Neuronal stem cell (in vitro differentiated cells): ENCODE measurements at regions not wholly inside any gene's neighbourhood (a gene's known extent, or its start where the extent isn't known, plus 50 kb on each side); places are given as distances from the start of the nearest gene placed in this dataset.

Source experiments
- DNase-seq: peaks from one replicate; pipeline ENCODE4 v3.0.0-alpha.2; 2013; ENCODE audit warnings: low spot score
- H2AFZ ChIP-seq: one replicate; pipeline ENCODE4 v1.6.1; 2013; ENCODE audit warnings: mild to moderate bottlenecking, low read length, inconsistent platforms
- H2AK5ac ChIP-seq: 2 replicates; pipeline ENCODE4 v1.6.1; 2013; ENCODE audit warnings: low read depth, mild to moderate bottlenecking, inconsistent platforms, low read length, moderate library complexity, mixed read lengths
- H2BK120ac ChIP-seq: 2 replicates; pipeline ENCODE4 v1.6.1; 2013; ENCODE audit warnings: low read depth, mild to moderate bottlenecking, inconsistent platforms, low read length, moderate library complexity, mixed read lengths
- H2BK12ac ChIP-seq: one replicate; pipeline ENCODE4 v1.6.1; 2013; ENCODE audit warnings: low read length, inconsistent platforms
- H2BK15ac ChIP-seq: 2 replicates; pipeline ENCODE4 v1.6.1; 2013; ENCODE audit warnings: mild to moderate bottlenecking, low read length, inconsistent platforms, mixed read lengths
- H2BK5ac ChIP-seq: one replicate; pipeline ENCODE4 v1.6.1; 2013; ENCODE audit warnings: inconsistent platforms, mild to moderate bottlenecking, low read length, moderate library complexity
- H3K14ac ChIP-seq: one replicate; pipeline ENCODE4 v1.6.1; 2013; ENCODE audit warnings: low read length, inconsistent platforms
- H3K18ac ChIP-seq: 2 replicates; pipeline ENCODE4 v1.6.1; 2013; ENCODE audit warnings: low read length, inconsistent platforms
- H3K23ac ChIP-seq: 2 replicates; pipeline ENCODE4 v1.6.1; 2013; ENCODE audit warnings: low read depth, mild to moderate bottlenecking, mixed read lengths, low read length, inconsistent platforms; ENCODE audit not compliant: poor library complexity
- H3K27ac ChIP-seq: replicated peaks from 3 replicates; pipeline ENCODE4 v1.5.1; 2013; ENCODE audit warnings: low read length, inconsistent platforms
- H3K27me3 ChIP-seq, 3 experiments: 2 replicates each; pipeline ENCODE4 v1.6.1; 2013; ENCODE audit warnings: low read length in 3 of 3, mild to moderate bottlenecking in 2 of 3, inconsistent platforms in 1 of 3, low read depth in 1 of 3, mixed read lengths in 1 of 3, moderate library complexity in 1 of 3; ENCODE audit not compliant: control insufficient read depth in 3 of 3, insufficient read depth in 3 of 3
- H3K36me3 ChIP-seq, 2 donors: replicated peaks in 1 of 2; 2 replicates each; pipeline ENCODE4 v1.6.1; 2013; ENCODE audit warnings: low read length in 2 of 2; ENCODE audit not compliant: control insufficient read depth in 2 of 2, insufficient read depth in 2 of 2
- H3K4ac ChIP-seq: 2 replicates; pipeline ENCODE4 v1.6.1; 2013; ENCODE audit warnings: inconsistent platforms, mild to moderate bottlenecking, low read length, moderate library complexity
- H3K4me1 ChIP-seq, 2 donors: 1 replicate in 1 of 2; 2 replicates in 1 of 2; pipeline ENCODE4 v1.6.1; 2013; ENCODE audit warnings: low read length in 2 of 2, low read depth in 1 of 2; ENCODE audit not compliant: control insufficient read depth in 2 of 2, insufficient read depth in 1 of 2
- H3K4me2 ChIP-seq: one replicate; pipeline ENCODE4 v1.6.1; 2013; ENCODE audit warnings: mild to moderate bottlenecking, low read length, inconsistent platforms; ENCODE audit not compliant: insufficient read depth, poor library complexity, severe bottlenecking
- H3K4me3 ChIP-seq, 2 donors: 2 replicates each; pipeline ENCODE4 v1.5.1; 2013; ENCODE audit warnings: low read length in 2 of 2, mild to moderate bottlenecking in 2 of 2, inconsistent platforms in 1 of 2, moderate library complexity in 1 of 2
- H3K79me1 ChIP-seq: one replicate; pipeline ENCODE4 v1.6.1; 2013; ENCODE audit warnings: low read depth, mild to moderate bottlenecking, inconsistent platforms, low read length, moderate library complexity
- H3K9ac ChIP-seq: one replicate; pipeline ENCODE4 v1.6.1; 2013; ENCODE audit warnings: mild to moderate bottlenecking, low read depth, low read length, inconsistent platforms; ENCODE audit not compliant: poor library complexity
- H3K9me3 ChIP-seq, 2 donors: replicated peaks in 1 of 2; 2 replicates each; pipeline versions ENCODE3 to v1.6.1; 2013; ENCODE audit warnings: low read length in 2 of 2, mild to moderate bottlenecking in 2 of 2, inconsistent platforms in 1 of 2, low read depth in 1 of 2, mixed read lengths in 1 of 2, moderate library complexity in 1 of 2; ENCODE audit not compliant: control insufficient read depth in 2 of 2, insufficient read depth in 1 of 2
- H4K8ac ChIP-seq: one replicate; pipeline ENCODE4 v1.6.1; 2013; ENCODE audit warnings: low read depth, mild to moderate bottlenecking, inconsistent platforms, low read length, moderate library complexity
- H4K91ac ChIP-seq: one replicate; pipeline ENCODE4 v1.6.1; 2013; ENCODE audit warnings: low read length, low read depth, mild to moderate bottlenecking, inconsistent platforms; ENCODE audit not compliant: poor library complexity
- WGBS, 2 donors: extraction: QIAGEN DNeasy Blood & Tissue Kit; methylation state at CpG; one replicate each; pipeline ENCODE4 v1.1.7; 2013; ENCODE audit warnings: missing lambda C conversion rate in 2 of 2, mixed read lengths in 1 of 2; ENCODE audit not compliant: insufficient read length in 2 of 2, insufficient replicate concordance in 1 of 2; ENCODE audit errors: extremely low coverage in 2 of 2; 5-methylcytosine and 5-hydroxymethylcytosine counted together

DNA sequence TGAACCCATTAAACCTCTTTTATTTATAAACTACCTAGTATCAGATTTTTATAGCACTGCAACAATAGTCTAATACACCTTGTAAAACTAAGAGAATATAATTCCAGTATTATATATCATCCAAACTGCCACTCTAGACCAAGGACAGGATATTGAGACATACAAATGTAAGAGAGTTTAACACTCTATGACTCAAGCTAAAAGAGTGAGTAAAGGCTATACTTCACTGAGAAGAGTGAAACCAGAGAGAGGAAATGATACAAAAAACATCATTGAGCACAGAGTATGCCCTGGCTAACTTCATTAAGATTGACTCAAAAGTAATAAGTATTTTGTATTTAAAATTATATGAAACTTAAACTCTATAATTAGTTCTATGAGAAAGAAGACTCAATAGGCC, 1951.9 kb upstream of the SEL1L start:
- Histone ChIP-seq H2AFZ (no peak overlapping the region), H3K9ac (no peak overlapping the region), H3K4me3 (no peak overlapping the region), H2BK15ac (no peak overlapping the region), H3K4me1 (no peaks in the 10 kb centered on the region), H3K27ac (no peak overlapping the region), H2AK5ac (no peak overlapping the region), H3K23ac (no peak overlapping the region), H2BK12ac (no peak overlapping the region), H3K36me3 (no peaks in the 10 kb centered on the region), H2BK5ac (no peak overlapping the region), H3K27me3 (no peaks in the 10 kb centered on the region), H3K14ac (no peak overlapping the region), H4K8ac (no peak overlapping the region), H3K9me3 (no peaks in the 10 kb centered on the region), H3K4me2 (no peak overlapping the region), H2BK120ac (no peak overlapping the region), H3K4ac (no peak overlapping the region), H4K91ac (no peak overlapping the region), H3K79me1 (no peaks in the 10 kb centered on the region), H3K18ac (no peak overlapping the region)
- no peak for DNase-seq

DNA sequence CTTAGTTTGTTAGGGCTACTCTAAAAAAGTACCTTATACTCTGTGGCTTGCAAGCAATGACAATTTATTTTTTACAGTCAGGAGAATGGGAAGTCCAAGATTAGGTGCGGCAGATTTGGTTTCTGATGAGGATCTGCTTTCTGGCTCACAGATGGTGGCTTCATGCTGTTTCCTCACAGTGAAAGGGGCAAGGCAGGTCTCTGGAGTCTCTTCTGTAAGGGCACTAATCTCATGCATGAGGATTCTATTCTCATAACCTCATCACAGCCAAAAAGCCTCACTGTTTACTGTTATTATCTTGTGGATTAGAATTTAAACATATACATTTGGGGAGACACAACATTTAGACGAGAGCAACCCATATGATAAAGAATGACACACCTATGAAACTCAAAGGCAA, 1957.4 kb upstream of the SEL1L start:
- no peak overlapping the region for H3K9ac ChIP-seq
- no peak overlapping the region for H2BK5ac ChIP-seq
- H3K36me3 ChIP-seq: no peaks in the 10 kb centered on the region
- H2BK12ac ChIP-seq: no peak overlapping the region
- H3K18ac ChIP-seq: no peak overlapping the region
- no peak overlapping the region for H2BK120ac ChIP-seq
- H4K8ac ChIP-seq: no peak overlapping the region
- no peak overlapping the region for H3K27ac ChIP-seq
- no peak overlapping the region for H3K4me3 ChIP-seq
- no peak overlapping the region for H4K91ac ChIP-seq
- no peak overlapping the region for H2BK15ac ChIP-seq
- H3K23ac ChIP-seq: no peak overlapping the region
- no peak for DNase-seq
- no peak overlapping the region for H3K4me2 ChIP-seq
- no peaks in the 10 kb centered on the region for H3K27me3 ChIP-seq
- no CpG with 5 or more reads among the region's 2 CpGs for whole genome bisulfite sequencing, 2 donors
- H3K79me1 ChIP-seq: no peaks in the 10 kb centered on the region
- no peak overlapping the region for H2AK5ac ChIP-seq
- H3K4ac ChIP-seq: no peak overlapping the region
- H2AFZ ChIP-seq: no peak overlapping the region
- H3K4me1 ChIP-seq: no peaks in the 10 kb centered on the region
- H3K9me3 ChIP-seq: no peaks in the 10 kb centered on the region
- H3K14ac ChIP-seq: no peak overlapping the region

DNA sequence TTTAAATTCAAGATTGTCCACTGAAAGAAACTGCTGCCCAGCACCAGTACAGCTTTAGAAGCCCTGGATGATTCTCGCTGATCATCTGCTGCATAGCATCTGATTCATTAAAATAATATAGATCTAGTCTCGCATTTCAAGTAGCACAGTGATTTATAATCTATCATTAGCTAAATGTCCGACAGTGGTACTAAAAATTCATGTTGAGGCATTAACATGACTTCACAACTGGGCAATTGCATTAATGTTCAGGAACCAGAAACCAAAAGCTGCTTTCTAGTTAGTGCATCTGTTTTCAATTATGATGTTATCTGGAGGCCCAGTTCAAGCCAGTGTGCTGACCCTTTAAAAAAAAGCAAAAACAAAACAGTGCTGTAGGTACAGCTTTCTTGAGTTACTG, 1987.2 kb upstream of the SEL1L start:
- DNase-seq: no peak
- Histone ChIP-seq H3K9ac (no peak overlapping the region), H3K4me3 (no peak overlapping the region), H3K27me3 (no peaks in the 10 kb centered on the region), H3K23ac (no peak overlapping the region), H3K79me1 (no peaks in the 10 kb centered on the region), H3K14ac (no peak overlapping the region), H4K91ac (no peak overlapping the region), H2AFZ (no peak overlapping the region), H3K4me1 (no peaks in the 10 kb centered on the region), H3K4me2 (no peak overlapping the region), H3K9me3 (no peaks in the 10 kb centered on the region), H3K27ac (no peak overlapping the region), H3K36me3 (no peaks in the 10 kb centered on the region), H2BK5ac (no peak overlapping the region), H2AK5ac (no peak overlapping the region), H3K18ac (no peak overlapping the region), H2BK15ac (no peak overlapping the region), H2BK120ac (no peak overlapping the region), H4K8ac (no peak overlapping the region), H3K4ac (no peak overlapping the region), H2BK12ac (no peak overlapping the region)
- no CpG with 5 or more reads among the region's 3 CpGs for WGBS, 2 donors

DNA sequence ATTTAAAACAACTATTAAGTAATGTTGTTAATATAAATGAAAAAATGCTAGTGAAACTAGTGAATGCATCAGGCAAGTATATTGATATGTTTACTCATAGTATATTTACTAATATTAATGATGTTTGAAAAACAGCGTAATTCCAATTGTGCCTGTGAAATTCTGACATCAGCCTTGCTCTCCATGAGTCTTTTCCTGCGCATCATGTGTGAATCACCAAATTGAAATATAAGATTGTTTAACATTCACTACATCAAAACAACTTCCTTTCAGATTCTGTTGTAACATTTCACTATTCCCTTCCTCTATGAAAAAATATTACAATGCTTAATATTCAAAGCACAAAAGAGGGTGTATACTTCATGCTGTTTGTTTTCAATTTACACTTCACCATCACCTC, 1995.9 kb upstream of the SEL1L start:
- Histone ChIP-seq H3K9ac (no peak overlapping the region), H2BK120ac (no peak overlapping the region), H3K4me3 (no peak overlapping the region), H2BK15ac (no peak overlapping the region), H3K27ac (no peak overlapping the region), H3K27me3 (no peaks in the 10 kb centered on the region), H4K8ac (no peak overlapping the region), H3K79me1 (no peaks in the 10 kb centered on the region), H3K36me3 (no peaks in the 10 kb centered on the region), H3K18ac (no peak overlapping the region), H2BK5ac (no peak overlapping the region), H3K14ac (no peak overlapping the region), H2AK5ac (no peak overlapping the region), H3K9me3 (no peaks in the 10 kb centered on the region), H3K23ac (no peak overlapping the region), H4K91ac (no peak overlapping the region), H2AFZ (no peak overlapping the region), H3K4me1 (no peaks in the 10 kb centered on the region), H2BK12ac (no peak overlapping the region), H3K4ac (no peak overlapping the region), H3K4me2 (no peak overlapping the region)
- no CpG with 5 or more reads among the region's 2 CpGs for WGBS, 2 donors
- DNase-seq: no peak
